Epithelial cell of esophagus (primary cell): ENCODE measurements at regions not wholly inside any gene's neighbourhood (a gene's known extent, or its start where the extent isn't known, plus 50 kb on each side); places are given as distances from the start of the nearest gene placed in this dataset.

Experiments
- DNase-seq: peaks from one replicate; pipeline ENCODE4 v3.0.0; 2010; ENCODE audit warnings: low read depth
- H3K4me3 ChIP-seq: 2 replicates; pipeline ENCODE4 v1.5.1; 2011; ENCODE audit warnings: mild to moderate bottlenecking, low read length, control low read depth
- TF ChIP-seq, protein P1 (sequence below): IDR thresholded peaks from 2 replicates; pipeline ENCODE4 v1.5.1; 2011; ENCODE audit warnings: low read depth, mild to moderate bottlenecking, low read length, control low read depth, inconsistent platforms; ENCODE audit not compliant: insufficient read depth; ENCODE audit errors: missing control alignments

- H3K4me3 ChIP-seq = peak overlapping the region; percentile 56
- DNase-seq = peak; percentile 57
- TF ChIP-seq, protein P1, sequence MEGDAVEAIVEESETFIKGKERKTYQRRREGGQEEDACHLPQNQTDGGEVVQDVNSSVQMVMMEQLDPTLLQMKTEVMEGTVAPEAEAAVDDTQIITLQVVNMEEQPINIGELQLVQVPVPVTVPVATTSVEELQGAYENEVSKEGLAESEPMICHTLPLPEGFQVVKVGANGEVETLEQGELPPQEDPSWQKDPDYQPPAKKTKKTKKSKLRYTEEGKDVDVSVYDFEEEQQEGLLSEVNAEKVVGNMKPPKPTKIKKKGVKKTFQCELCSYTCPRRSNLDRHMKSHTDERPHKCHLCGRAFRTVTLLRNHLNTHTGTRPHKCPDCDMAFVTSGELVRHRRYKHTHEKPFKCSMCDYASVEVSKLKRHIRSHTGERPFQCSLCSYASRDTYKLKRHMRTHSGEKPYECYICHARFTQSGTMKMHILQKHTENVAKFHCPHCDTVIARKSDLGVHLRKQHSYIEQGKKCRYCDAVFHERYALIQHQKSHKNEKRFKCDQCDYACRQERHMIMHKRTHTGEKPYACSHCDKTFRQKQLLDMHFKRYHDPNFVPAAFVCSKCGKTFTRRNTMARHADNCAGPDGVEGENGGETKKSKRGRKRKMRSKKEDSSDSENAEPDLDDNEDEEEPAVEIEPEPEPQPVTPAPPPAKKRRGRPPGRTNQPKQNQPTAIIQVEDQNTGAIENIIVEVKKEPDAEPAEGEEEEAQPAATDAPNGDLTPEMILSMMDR = no peak
Measured at GRCh38 chr17:77449908-77450741, 309.4 kb downstream of the SEC14L1 start.

DNA sequence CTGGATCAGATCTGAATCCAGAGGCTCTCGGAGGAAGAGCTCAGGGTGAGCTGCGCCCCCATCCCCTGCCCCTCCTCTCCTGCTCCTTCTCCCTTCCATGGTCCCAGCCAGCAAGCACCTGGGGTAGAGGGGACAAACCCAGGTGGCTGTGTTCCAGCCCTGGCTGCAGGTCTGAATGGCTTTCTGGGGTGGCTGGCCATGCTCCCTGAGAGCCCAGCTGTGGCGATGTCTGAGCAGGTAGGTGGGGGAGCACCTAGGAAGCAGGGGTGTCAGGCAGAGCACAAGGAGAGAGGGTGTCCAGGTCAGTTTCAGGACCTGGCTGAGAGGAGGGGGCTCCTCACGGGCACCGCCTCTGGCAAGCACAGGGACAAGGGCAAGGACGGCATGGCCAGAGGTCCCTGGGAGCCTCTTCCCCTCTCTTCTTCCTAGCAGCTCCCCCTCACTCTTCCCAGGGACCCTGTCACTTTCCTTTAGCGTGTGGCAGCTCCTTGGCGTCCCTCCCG lies 310.0 kb downstream of the SEC14L1 start:
- TF ChIP-seq, protein P1 = no peak
- H3K4me3 ChIP-seq = peak overlapping the region; percentile 56
- no peak for DNase-seq

GRCh38 chr17:77451245-77451893 lies 310.6 kb downstream of the SEC14L1 start:
- peak; percentile 47 for DNase-seq
- TF ChIP-seq, protein P1 = no peak
- H3K4me3 ChIP-seq = peak overlapping the region; percentile 56

DNA sequence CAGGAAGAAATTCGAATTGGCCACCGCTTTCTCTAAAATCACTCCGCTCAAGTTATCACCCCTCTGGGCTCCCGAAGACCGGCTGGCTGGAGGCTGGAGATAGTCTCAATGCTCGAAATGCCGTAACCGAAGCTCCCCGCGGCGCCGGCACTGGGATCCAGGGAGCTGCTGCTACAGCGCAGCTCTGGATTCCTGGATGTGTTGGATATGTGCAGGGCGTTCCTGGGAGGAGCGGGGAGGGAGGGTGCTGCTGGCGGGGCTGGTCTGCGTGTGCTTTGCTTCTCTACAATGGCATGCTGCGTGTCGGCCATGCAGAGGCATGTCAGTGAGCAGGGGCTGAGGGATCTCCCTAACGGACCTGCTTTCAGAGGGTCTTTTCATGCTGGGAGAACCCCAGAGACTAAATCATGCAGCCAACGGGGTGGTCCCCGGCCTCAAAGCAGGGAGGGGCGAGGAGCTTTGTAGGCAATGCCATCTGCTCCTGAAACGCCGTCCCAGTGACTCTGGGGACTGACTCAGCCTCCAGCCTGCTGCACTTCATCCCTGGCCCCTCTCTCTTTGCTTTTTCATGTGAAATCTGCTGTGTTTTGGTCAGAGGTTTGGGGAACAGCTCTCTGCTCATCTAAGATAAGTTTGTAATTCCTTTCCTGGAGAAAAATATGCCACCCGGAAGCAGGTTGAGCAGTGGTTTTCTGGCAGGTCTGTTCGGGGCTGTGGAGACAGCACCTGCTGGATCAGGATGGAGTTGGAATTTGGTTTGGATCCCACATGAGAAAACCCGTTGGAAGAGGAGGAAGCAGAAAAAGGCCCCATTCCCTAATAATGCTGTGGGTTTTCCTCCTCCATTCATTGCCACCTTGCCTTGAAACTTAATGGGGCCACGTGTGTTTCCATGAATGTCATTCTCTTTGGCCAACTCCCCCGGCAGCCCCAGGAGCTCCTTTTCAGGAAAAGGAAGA lies 311.4 kb downstream of the SEC14L1 start:
- peak; percentile 83 for DNase-seq
- TF ChIP-seq, protein P1 = no peak
- H3K4me3 ChIP-seq = peak overlapping the region; percentile 56

DNA sequence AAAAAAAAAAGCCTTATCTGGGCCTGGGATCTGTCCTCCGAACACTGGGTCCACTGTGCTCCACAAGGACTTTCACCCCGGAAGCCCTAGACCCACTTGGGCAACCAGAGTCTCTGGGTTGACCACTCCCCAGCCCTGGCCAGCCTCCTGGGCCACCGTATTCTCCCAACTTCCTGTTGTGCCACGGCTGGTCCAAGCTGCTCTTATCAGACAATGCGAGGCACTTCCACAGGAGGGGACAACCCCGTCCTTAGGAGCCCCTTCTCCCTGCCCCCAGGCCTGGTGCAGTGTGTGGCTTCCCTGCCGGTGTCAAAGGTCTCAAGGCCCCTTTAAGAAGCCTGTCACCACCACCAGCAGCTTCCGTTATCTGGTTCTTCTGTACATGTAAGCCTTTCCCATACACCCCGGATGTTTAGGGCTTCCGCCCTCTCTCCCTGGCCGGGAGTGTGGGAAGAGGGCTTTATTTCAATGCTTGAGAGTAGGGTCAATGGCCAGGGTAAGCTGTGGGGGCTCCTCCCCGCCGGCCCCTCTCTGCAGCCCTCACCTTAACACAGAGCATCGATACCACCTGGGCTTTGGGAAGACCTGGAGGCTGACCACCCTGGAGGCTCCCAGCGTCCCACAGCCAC lies 313.0 kb downstream of the SEC14L1 start:
- TF ChIP-seq, protein P1 = no peak
- H3K4me3 ChIP-seq = no peak overlapping the region
- DNase-seq = no peak

DNA sequence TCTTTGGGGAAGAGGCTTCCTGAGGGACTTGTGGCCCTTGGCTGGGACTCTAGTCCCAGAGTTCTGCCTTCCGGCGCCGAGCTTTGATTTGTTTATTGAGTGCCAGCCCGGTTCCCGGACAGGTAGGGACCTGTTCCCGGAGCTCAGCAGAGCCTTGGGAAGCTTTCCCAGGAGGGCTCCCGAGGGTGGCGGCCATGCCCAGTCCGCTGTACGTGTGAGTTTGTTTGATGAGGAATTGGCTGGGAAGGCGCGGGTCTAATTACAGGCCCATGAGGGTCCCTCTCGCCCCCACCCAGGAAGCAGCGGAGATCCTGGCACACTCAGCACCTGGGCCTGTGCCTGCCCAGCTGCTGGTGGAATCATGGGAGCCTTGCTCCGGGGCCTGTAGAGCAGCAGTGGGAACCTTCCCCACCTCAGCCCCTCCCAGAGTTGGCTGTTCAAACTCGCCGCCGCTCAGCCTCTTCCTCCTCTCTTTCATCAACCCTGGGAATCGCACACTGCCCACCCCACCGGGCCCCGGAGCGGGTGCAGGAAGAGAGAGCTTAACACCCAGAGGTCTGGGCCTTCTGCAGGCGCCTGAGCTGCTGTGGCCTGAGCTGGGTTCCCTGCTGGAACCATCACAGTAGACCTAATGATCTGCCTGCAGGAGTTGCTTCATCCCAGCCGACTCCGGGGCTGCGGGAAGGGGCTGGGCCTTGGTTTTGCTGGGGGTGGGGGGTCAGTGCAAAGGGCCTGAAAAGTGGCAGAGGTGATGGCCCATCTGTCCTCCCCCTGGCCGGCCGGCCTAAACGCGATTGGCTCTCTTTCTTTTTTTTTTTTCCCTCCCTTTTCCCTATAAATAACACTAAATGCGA lies 313.7 kb downstream of the SEC14L1 start:
- H3K4me3 ChIP-seq = peak overlapping the region; percentile 21
- TF ChIP-seq, protein P1 = no peak
- DNase-seq = peak; percentile 86
